H9 (cell line): ENCODE measurements at regions not wholly inside any gene's neighbourhood (a gene's known extent, or its start where the extent isn't known, plus 50 kb on each side); places are given as distances from the start of the nearest gene placed in this dataset.
A peak's percentile ranks its signal among the peaks of the same experiment; 100 is the strongest.

Experiments used
- DNase-seq: peaks from one replicate; pipeline ENCODE4 v3.0.0-alpha.2; 2017
- H2AFZ ChIP-seq: one replicate; pipeline ENCODE4 v1.6.1; 2013; ENCODE audit warnings: mild to moderate bottlenecking, low read length, control low read depth, moderate library complexity
- H2AK5ac ChIP-seq: 2 replicates; pipeline ENCODE4 v1.6.1; 2013; ENCODE audit warnings: low read length, control low read depth, mixed read lengths; ENCODE audit not compliant: insufficient read length
- H2BK120ac ChIP-seq: one replicate; pipeline ENCODE4 v1.6.1; 2013; ENCODE audit warnings: low read depth, mild to moderate bottlenecking, low read length, control low read depth, inconsistent platforms; ENCODE audit not compliant: poor library complexity, severe bottlenecking
- H2BK12ac ChIP-seq: 2 replicates; pipeline ENCODE4 v1.6.1; 2013; ENCODE audit warnings: low read length, control low read depth, mixed read lengths, low read depth; ENCODE audit not compliant: insufficient read length
- H2BK15ac ChIP-seq: 2 replicates; pipeline ENCODE4 v1.6.1; 2013; ENCODE audit warnings: low read depth, low read length, control low read depth
- H2BK20ac ChIP-seq: one replicate; pipeline ENCODE4 v1.6.1; 2013; ENCODE audit warnings: low read depth, mild to moderate bottlenecking, low read length, control low read depth, inconsistent platforms; ENCODE audit not compliant: poor library complexity, severe bottlenecking
- H2BK5ac ChIP-seq: 2 replicates; pipeline ENCODE4 v1.6.1; 2013; ENCODE audit warnings: low read length, control low read depth, mixed read lengths; ENCODE audit not compliant: insufficient read length
- H3K14ac ChIP-seq: 2 replicates; pipeline ENCODE4 v1.6.1; 2013; ENCODE audit warnings: low read length, control low read depth; ENCODE audit not compliant: insufficient read depth
- H3K18ac ChIP-seq: 2 replicates; pipeline ENCODE4 v1.6.1; 2013; ENCODE audit warnings: low read depth, mild to moderate bottlenecking, mixed read lengths, low read length, control low read depth; ENCODE audit not compliant: insufficient read length
- H3K23ac ChIP-seq: 2 replicates; pipeline ENCODE4 v1.6.1; 2013; ENCODE audit warnings: low read length, control low read depth, mixed read lengths, low read depth; ENCODE audit not compliant: insufficient read length
- H3K23me2 ChIP-seq: 2 replicates; pipeline ENCODE4 v1.6.1; 2013; ENCODE audit warnings: low read depth, mild to moderate bottlenecking, mixed read lengths, low read length, control low read depth; ENCODE audit not compliant: insufficient read length, poor library complexity, severe bottlenecking
- H3K27ac ChIP-seq: 2 replicates; pipeline ENCODE4 v1.5.1; 2013; ENCODE audit warnings: low read length, control low read depth, mixed read lengths, low read depth; ENCODE audit not compliant: insufficient read length
- H3K27me3 ChIP-seq: 2 replicates; pipeline ENCODE4 v1.6.1; 2013; ENCODE audit warnings: low read length, control low read depth, inconsistent platforms; ENCODE audit not compliant: insufficient read depth
- H3K4ac ChIP-seq: 2 replicates; pipeline ENCODE4 v1.6.1; 2013; ENCODE audit warnings: low read depth, mild to moderate bottlenecking, control low read depth, inconsistent platforms, low read length, moderate library complexity
- H3K4me1 ChIP-seq: 2 replicates; pipeline ENCODE4 v1.6.1; 2013; ENCODE audit warnings: low read length, control low read depth, inconsistent platforms; ENCODE audit not compliant: insufficient read depth
- H3K4me2 ChIP-seq: 2 replicates; pipeline ENCODE4 v1.6.1; 2013; ENCODE audit warnings: low read length, control low read depth, mixed read lengths; ENCODE audit not compliant: insufficient read length, insufficient read depth
- H3K56ac ChIP-seq: 2 replicates; pipeline ENCODE4 v1.6.1; 2013; ENCODE audit warnings: low read depth, mild to moderate bottlenecking, mixed read lengths, low read length, control low read depth; ENCODE audit not compliant: insufficient read length
- H3K79me1 ChIP-seq: 2 replicates; pipeline ENCODE4 v1.6.1; 2013; ENCODE audit warnings: low read depth, mild to moderate bottlenecking, moderate library complexity, low read length, control low read depth, inconsistent platforms; ENCODE audit not compliant: insufficient read depth, poor library complexity, severe bottlenecking
- H3K79me2 ChIP-seq: 2 replicates; pipeline ENCODE4 v1.6.1; 2013; ENCODE audit warnings: low read length, control low read depth, inconsistent platforms; ENCODE audit not compliant: insufficient read depth
- H3K9ac ChIP-seq: 2 replicates; pipeline ENCODE4 v1.6.1; 2013; ENCODE audit warnings: low read length, control low read depth, mixed read lengths; ENCODE audit not compliant: insufficient read length; ENCODE audit errors: extremely low read depth
- H3K9me3 ChIP-seq: one replicate; pipeline ENCODE4 v1.6.1; 2013; ENCODE audit warnings: low read depth, low read length, inconsistent platforms; ENCODE audit not compliant: control insufficient read depth
- H3T11ph ChIP-seq: one replicate; pipeline ENCODE4 v1.6.1; 2013; ENCODE audit warnings: mild to moderate bottlenecking, low read length, control low read depth, inconsistent platforms
- H4K20me1 ChIP-seq: one replicate; pipeline ENCODE4 v1.6.1; 2013; ENCODE audit not compliant: control insufficient read depth, insufficient read length, insufficient read depth
- H4K5ac ChIP-seq: 2 replicates; pipeline ENCODE4 v1.6.1; 2013; ENCODE audit warnings: low read depth, mild to moderate bottlenecking, mixed read lengths, low read length, control low read depth; ENCODE audit not compliant: insufficient read length
- H4K8ac ChIP-seq: replicated peaks from 2 replicates; pipeline ENCODE4 v1.6.1; 2013; ENCODE audit warnings: low read length, control low read depth, mixed read lengths, low read depth; ENCODE audit not compliant: insufficient read length
- H4K91ac ChIP-seq: 2 replicates; pipeline ENCODE4 v1.6.1; 2013; ENCODE audit warnings: low read depth, mild to moderate bottlenecking, moderate library complexity, mixed read lengths, low read length, control low read depth; ENCODE audit not compliant: insufficient read length
- H3K27ac Mint-ChIP-seq, 3 experiments: 2 replicates in 2 of 3; 3 replicates in 1 of 3; pipeline ENCODE4 v1.8.0; 2020 to 2021; ENCODE audit warnings: mixed read lengths in 3 of 3, mild to moderate bottlenecking in 1 of 3, moderate library complexity in 1 of 3
- H3K27me3 Mint-ChIP-seq: 2 replicates; pipeline ENCODE4 v1.8.0; 2021; ENCODE audit warnings: low read depth, mild to moderate bottlenecking, moderate library complexity, mixed read lengths
- H3K36me3 Mint-ChIP-seq, 3 experiments: 2 replicates in 2 of 3; 3 replicates in 1 of 3; pipeline ENCODE4 v1.8.0; 2020 to 2021; ENCODE audit warnings: low read depth in 3 of 3, mixed read lengths in 3 of 3; ENCODE audit not compliant: insufficient read depth in 1 of 3
- H3K4me1 Mint-ChIP-seq, 2 experiments: 2 replicates each; pipeline ENCODE4 v1.8.0; 2020; ENCODE audit warnings: mixed read lengths in 2 of 2
- H3K4me3 Mint-ChIP-seq, 2 experiments: 2 replicates in 1 of 2; 3 replicates in 1 of 2; pipeline ENCODE4 v1.8.0; 2020 to 2021; ENCODE audit warnings: mild to moderate bottlenecking in 2 of 2, mixed read lengths in 2 of 2, moderate library complexity in 1 of 2
- H3K9me3 Mint-ChIP-seq, 2 experiments: 2 replicates in 1 of 2; 3 replicates in 1 of 2; pipeline ENCODE4 v1.8.0; 2020; ENCODE audit warnings: mild to moderate bottlenecking in 2 of 2, mixed read lengths in 2 of 2, moderate library complexity in 1 of 2
- WGBS: extraction: QIAGEN DNeasy Blood & Tissue Kit; methylation state at CpG from one replicate; pipeline ENCODE4 v1.1.7; 2013; ENCODE audit warnings: missing lambda C conversion rate, low lambda C conversion rate, mixed read lengths; ENCODE audit not compliant: insufficient read length; ENCODE audit errors: extremely low coverage; 5-methylcytosine and 5-hydroxymethylcytosine counted together
- TF ChIP-seq, protein P1 (sequence below): fragments of 200-600 bp; sonication (generic); conservative IDR thresholded peaks from 3 replicates; pipeline ENCODE4 v1.8.0; 2021; ENCODE audit warnings: antibody characterized with exemption, mild to moderate bottlenecking

DNA sequence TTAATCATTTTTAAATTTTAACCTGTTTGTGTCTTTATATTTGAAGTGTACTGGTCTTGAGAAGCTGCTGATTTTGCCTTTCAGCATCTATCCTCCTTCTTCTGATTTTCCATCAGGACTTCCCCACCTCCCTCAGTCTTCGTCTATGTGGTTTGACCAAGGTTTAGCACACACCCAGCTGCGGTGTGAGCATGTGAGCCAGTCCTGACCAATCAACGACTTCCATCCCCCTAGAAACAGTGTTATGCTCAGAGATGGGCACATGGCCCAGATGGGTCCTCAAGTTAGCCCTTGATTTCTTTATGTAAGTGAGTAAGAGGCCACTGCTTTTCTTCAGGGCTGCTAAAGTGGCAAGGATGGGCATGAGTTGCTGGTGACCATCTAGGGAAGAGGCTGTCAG lies 190.8 kb downstream of the MATN1 start:
- Histone ChIP-seq H3K27me3 (no peaks in the 10 kb centered on the region), H3K27ac (no peak overlapping the region), H2BK20ac (no peak overlapping the region), H3K4ac (no peak overlapping the region), H3K4me1 (no peaks in the 10 kb centered on the region), H2BK120ac (no peak overlapping the region), H3K79me1 (no peaks in the 10 kb centered on the region), H4K5ac (no peak overlapping the region), H3K18ac (no peak overlapping the region), H3K9ac (no peak overlapping the region), H2BK15ac (no peak overlapping the region), H4K91ac (no peak overlapping the region), H2AFZ (no peak overlapping the region), H2AK5ac (no peak overlapping the region), H3K9me3 (no peaks in the 10 kb centered on the region), H2BK5ac (no peak overlapping the region), H3T11ph (no peak overlapping the region), H3K23me2 (no peaks in the 10 kb centered on the region), H3K14ac (no peak overlapping the region; the same call in 1 of the 2 replicates), H4K8ac (no peak overlapping the region), H3K4me2 (no peak overlapping the region), H3K23ac (no peak overlapping the region), H3K79me2 (no peaks in the 10 kb centered on the region), H2BK12ac (no peak overlapping the region), H3K56ac (no peak overlapping the region), H4K20me1 (no peaks in the 10 kb centered on the region)
- Mint-ChIP-seq H3K27ac (peak overlapping the region in 1 of 3 experiments; percentile 57; a peak in 1 of 7 replicates), H3K27me3 (no peaks in the 10 kb centered on the region), H3K4me3 (no peak overlapping the region), H3K36me3 (no peaks in the 10 kb centered on the region), H3K9me3 (no peaks in the 10 kb centered on the region), H3K4me1 (peaks cover 2% of the 10 kb centered on the region in 2 experiments)
- TF ChIP-seq, protein P1, sequence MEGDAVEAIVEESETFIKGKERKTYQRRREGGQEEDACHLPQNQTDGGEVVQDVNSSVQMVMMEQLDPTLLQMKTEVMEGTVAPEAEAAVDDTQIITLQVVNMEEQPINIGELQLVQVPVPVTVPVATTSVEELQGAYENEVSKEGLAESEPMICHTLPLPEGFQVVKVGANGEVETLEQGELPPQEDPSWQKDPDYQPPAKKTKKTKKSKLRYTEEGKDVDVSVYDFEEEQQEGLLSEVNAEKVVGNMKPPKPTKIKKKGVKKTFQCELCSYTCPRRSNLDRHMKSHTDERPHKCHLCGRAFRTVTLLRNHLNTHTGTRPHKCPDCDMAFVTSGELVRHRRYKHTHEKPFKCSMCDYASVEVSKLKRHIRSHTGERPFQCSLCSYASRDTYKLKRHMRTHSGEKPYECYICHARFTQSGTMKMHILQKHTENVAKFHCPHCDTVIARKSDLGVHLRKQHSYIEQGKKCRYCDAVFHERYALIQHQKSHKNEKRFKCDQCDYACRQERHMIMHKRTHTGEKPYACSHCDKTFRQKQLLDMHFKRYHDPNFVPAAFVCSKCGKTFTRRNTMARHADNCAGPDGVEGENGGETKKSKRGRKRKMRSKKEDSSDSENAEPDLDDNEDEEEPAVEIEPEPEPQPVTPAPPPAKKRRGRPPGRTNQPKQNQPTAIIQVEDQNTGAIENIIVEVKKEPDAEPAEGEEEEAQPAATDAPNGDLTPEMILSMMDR: no peak
- WGBS: no CpG with 5 or more reads among the region's 3 CpGs
- DNase-seq: no peak
